ENCODE measurements at regions not wholly inside any gene's neighbourhood (a gene's known extent, or its start where the extent isn't known, plus 50 kb on each side); places are given as distances from the start of the nearest gene placed in this dataset.

DNA sequence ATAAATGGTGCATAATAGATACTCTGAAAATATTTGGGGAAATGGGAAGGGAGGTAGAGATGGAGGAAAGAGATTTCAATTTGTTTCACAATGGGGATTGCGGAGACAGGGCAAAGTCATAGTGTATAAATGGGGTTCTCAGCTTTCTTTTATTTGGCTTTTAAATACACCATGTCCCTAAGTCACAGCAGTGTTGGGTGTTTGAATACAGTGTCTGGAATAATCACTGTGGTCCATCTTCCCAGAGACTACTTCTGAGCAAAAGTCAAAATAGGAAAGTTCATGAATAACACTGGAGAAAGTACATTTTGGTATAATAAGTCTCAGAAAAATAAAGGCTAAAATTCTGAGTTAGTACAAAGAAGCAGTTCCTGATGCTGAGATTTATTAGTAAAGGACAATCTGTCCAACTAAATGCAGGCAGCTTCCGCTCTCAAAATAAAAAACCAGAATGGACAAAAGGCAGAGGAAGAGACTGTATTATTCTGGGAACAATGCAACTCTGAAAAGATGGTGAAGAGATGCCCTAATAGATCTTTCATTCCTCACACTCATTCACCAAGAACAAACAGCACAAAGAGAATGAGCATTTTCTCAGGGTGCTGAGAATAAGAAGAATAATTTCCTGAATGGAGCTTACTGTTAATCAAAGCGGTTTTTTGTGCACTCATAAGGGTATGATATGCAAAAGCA is 295.4 kb upstream of the PIK3C3 start:
- H3K27me3 ChIP-seq (ENCODE audit: control insufficient read depth, insufficient read depth, low read length): no peaks in the 10 kb centered on the region
- no peak overlapping the region for H3K4me3 ChIP-seq (ENCODE audit: low read depth, low read length)
- no peak for TF ChIP-seq CTCF (IDR thresholded peaks at IDR 0.05; ENCODE audit: insufficient read depth, low read length, poor library complexity, severe bottlenecking)
- no peak for DNase-seq (ENCODE audit: low read depth)
- no peaks in the 10 kb centered on the region for H3K36me3 ChIP-seq (ENCODE audit: control insufficient read depth, insufficient read depth, low read length)

- Histone ChIP-seq H3K27me3 (ENCODE audit: control insufficient read depth, insufficient read depth, low read length) (no peaks in the 10 kb centered on the region), H3K36me3 (ENCODE audit: control insufficient read depth, insufficient read depth, low read length) (no peaks in the 10 kb centered on the region), H3K4me3 (ENCODE audit: low read depth, low read length) (no peak overlapping the region)
- TF ChIP-seq CTCF (IDR thresholded peaks at IDR 0.05; ENCODE audit: insufficient read depth, low read length, poor library complexity, severe bottlenecking): no peak
- DNase-seq (ENCODE audit: low read depth): no peak
These were observed 297.8 kb upstream of the PIK3C3 start for GRCh38 chr18:41657189-41657588.

- TF ChIP-seq CTCF (IDR thresholded peaks at IDR 0.05; ENCODE audit: insufficient read depth, low read length, poor library complexity, severe bottlenecking): no peak
- DNase-seq (ENCODE audit: low read depth): no peak
- H3K4me3 ChIP-seq (ENCODE audit: low read depth, low read length): no peak overlapping the region
- H3K36me3 ChIP-seq (ENCODE audit: control insufficient read depth, insufficient read depth, low read length): no peaks in the 10 kb centered on the region
- H3K27me3 ChIP-seq (ENCODE audit: control insufficient read depth, insufficient read depth, low read length): no peaks in the 10 kb centered on the region
These were observed 300.0 kb upstream of the PIK3C3 start for GRCh38 chr18:41655074-41655473.

- Histone ChIP-seq H3K36me3 (ENCODE audit: control insufficient read depth, insufficient read depth, low read length) (no peaks in the 10 kb centered on the region), H3K4me3 (ENCODE audit: low read depth, low read length) (no peak overlapping the region), H3K27me3 (ENCODE audit: control insufficient read depth, insufficient read depth, low read length) (no peaks in the 10 kb centered on the region)
- no peak for DNase-seq (ENCODE audit: low read depth)
- TF ChIP-seq CTCF (IDR thresholded peaks at IDR 0.05; ENCODE audit: insufficient read depth, low read length, poor library complexity, severe bottlenecking): no peak
These were observed 307.1 kb upstream of the PIK3C3 start for GRCh38 chr18:41647914-41648313.

GRCh38 chr18:41646915-41647620 is 308.0 kb upstream of the PIK3C3 start:
- no peak for TF ChIP-seq CTCF (IDR thresholded peaks at IDR 0.05; ENCODE audit: insufficient read depth, low read length, poor library complexity, severe bottlenecking)
- no peaks in the 10 kb centered on the region for H3K36me3 ChIP-seq (ENCODE audit: control insufficient read depth, insufficient read depth, low read length)

More at GRCh38 chr18:41646915-41647620, 308.0 kb upstream of the PIK3C3 start:
- no peak for DNase-seq (ENCODE audit: low read depth)
- Histone ChIP-seq H3K4me3 (ENCODE audit: low read depth, low read length) (no peak overlapping the region), H3K27me3 (ENCODE audit: control insufficient read depth, insufficient read depth, low read length) (no peaks in the 10 kb centered on the region)

All from kidney epithelial cell (primary cell).